ENCODE measurements at regions not wholly inside any gene's neighbourhood (a gene's known extent, or its start where the extent isn't known, plus 50 kb on each side); places are given as distances from the start of the nearest gene placed in this dataset.

DNA sequence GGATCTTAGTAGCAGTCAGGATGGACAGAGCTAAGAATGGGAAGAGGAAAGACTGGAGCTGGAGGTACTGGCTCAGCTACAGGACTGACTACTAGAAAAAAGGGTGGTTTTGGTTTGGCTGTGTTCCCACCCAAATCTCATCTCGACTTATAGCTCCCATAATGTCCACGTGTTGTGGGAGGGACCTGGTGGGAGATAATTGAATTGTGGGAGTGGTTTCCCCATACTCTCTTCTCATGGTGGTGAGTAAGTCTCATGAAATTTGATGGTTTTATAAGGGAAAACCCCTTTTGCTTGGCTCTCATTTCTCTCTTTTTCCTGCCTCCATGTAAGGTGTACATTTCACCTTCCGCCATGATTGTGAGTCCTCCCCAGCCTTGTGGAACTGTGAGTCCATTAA, 466.5 kb upstream of the DEPDC1 start:
- no peaks in the 10 kb centered on the region for H3K36me3 ChIP-seq
- H3K27me3 ChIP-seq, result no peaks in the 10 kb centered on the region
- intact Hi-C loops (cut with DNase I), result no loop called here
- TF ChIP-seq, protein P1, sequence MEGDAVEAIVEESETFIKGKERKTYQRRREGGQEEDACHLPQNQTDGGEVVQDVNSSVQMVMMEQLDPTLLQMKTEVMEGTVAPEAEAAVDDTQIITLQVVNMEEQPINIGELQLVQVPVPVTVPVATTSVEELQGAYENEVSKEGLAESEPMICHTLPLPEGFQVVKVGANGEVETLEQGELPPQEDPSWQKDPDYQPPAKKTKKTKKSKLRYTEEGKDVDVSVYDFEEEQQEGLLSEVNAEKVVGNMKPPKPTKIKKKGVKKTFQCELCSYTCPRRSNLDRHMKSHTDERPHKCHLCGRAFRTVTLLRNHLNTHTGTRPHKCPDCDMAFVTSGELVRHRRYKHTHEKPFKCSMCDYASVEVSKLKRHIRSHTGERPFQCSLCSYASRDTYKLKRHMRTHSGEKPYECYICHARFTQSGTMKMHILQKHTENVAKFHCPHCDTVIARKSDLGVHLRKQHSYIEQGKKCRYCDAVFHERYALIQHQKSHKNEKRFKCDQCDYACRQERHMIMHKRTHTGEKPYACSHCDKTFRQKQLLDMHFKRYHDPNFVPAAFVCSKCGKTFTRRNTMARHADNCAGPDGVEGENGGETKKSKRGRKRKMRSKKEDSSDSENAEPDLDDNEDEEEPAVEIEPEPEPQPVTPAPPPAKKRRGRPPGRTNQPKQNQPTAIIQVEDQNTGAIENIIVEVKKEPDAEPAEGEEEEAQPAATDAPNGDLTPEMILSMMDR (IDR thresholded peaks at IDR 0.05), result no peak
- H3K4me1 ChIP-seq, result no peaks in the 10 kb centered on the region
- H3K27ac ChIP-seq, result no peak overlapping the region
- H3K9me3 ChIP-seq, result peaks cover 0 to 3% of the 10 kb centered on the region in 2 donors
- H3K4me3 ChIP-seq, result no peak overlapping the region
- DNase-seq (no peak), ATAC-seq (no peak)

DNA sequence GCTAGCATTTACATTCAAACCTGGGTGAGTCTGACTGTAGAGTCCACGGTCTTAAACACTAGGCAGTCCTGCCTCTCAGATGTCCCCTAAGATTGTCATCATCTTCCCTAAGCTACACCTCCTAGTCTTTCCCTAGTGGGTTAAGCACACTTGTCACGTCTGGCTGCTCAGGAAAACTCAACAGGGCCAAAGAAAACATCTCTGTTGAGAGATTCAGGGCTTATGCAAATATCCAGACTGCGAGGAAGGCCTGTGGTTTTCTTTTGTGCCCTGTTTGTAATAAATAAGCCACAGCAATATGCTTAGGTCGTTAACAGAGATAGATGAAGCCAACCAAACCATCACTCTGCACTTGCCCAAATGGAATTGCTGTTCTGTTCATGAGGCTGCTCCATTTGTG, 472.6 kb upstream of the DEPDC1 start:
- Histone ChIP-seq H3K36me3 (no peaks in the 10 kb centered on the region), H3K9me3 (no peaks in the 10 kb centered on the region), H3K4me3 (no peak overlapping the region), H3K4me1 (no peaks in the 10 kb centered on the region), H3K27ac (no peak overlapping the region), H3K27me3 (no peaks in the 10 kb centered on the region)
- intact Hi-C loops (cut with DNase I), result no loop called here
- TF ChIP-seq, protein P1 (IDR thresholded peaks at IDR 0.05), result no peak
- no peak for DNase-seq
- no peak for ATAC-seq

DNA sequence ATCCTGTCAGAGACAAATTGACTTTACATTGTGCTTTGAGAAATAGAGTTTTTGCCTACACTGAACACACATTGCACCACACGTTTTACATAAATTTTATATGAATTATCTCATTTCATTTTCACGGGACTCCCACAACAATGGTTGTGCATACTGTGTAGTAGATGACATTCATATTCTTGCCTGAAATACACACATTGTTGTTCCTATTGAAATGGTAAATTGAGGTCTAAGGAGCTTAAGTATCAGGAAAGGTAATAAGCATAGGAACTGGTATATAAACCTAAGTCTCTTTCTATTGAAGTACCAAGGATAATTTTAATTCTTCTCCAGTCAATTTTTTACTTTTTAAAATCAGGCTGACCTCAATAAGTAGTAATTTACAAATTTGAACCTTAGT, 473.7 kb upstream of the DEPDC1 start:
- intact Hi-C loops (cut with DNase I), result no loop called here
- TF ChIP-seq, protein P1 (IDR thresholded peaks at IDR 0.05), result no peak
- no peaks in the 10 kb centered on the region for H3K9me3 ChIP-seq
- no peak overlapping the region for H3K4me3 ChIP-seq
- H3K27me3 ChIP-seq, result no peaks in the 10 kb centered on the region
- H3K4me1 ChIP-seq, result no peaks in the 10 kb centered on the region
- no peaks in the 10 kb centered on the region for H3K36me3 ChIP-seq
- DNase-seq (no peak), ATAC-seq (no peak)
- no peak overlapping the region for H3K27ac ChIP-seq

DNA sequence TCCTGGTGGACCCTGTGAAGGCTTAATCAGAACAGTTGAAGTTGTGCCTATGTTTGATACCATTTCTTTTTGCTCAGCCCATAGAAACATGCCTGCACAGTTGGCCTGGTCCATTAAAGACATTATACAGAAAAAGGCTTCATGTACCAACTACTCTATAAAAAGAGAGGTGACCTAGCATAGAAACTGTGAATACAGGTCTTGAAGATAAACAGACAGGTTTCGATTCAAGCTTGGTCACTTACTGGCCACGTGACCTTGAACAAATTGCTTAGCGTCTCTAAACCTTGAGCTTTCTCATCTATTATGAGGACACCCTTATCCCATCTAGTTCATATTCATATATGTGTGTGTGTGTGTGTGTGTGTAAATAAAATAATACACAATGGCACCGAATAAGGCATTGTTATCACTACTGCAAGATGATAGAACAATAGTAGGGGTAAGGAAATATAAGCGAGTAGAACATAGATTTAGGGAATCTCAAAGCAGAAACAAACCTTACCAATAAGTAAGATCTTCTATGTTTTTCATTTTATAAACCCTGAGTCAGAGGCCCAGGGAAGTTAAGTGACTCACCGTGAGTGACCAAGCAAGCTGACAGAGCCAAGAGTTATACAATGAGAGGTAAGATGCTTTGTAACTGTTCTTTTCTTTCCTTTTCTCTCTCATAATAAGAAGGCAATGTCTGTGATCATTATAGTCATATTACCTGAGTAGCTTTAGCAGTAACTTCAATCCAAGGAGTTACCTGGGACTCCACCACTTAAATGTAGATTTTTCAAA, 476.8 kb upstream of the DEPDC1 start:
- H3K27ac ChIP-seq, result no peak overlapping the region
- H3K36me3 ChIP-seq, result no peaks in the 10 kb centered on the region
- ATAC-seq (no peak), DNase-seq (no peak)
- no peaks in the 10 kb centered on the region for H3K4me1 ChIP-seq
- no peaks in the 10 kb centered on the region for H3K27me3 ChIP-seq
- intact Hi-C loops (cut with DNase I), result no loop called here
- TF ChIP-seq, protein P1 (IDR thresholded peaks at IDR 0.05), result no peak
- no peak overlapping the region for H3K4me3 ChIP-seq
- H3K9me3 ChIP-seq, result no peaks in the 10 kb centered on the region

DNA sequence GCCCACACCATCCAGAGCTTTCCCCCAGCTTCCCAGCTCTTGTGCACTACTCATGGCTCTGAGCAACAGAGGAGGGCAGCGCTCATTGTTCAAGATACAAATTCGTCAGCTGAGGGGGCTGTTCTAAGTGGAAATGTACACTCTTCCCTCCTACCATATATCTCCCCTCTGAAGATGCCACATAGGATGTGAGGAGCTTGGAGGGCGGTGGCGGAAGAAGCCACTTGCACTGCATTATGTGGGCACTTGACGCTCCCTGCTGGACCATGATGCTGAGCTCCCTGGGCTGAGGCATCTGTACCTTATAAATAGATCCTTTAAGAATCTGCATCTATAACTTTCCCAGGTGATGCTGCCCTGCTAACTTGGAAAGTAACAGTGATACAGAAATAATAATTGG, 477.6 kb upstream of the DEPDC1 start:
- intact Hi-C loops (cut with DNase I), result no loop called here
- H3K36me3 ChIP-seq, result no peaks in the 10 kb centered on the region

More for the DNA sequence above, 477.6 kb upstream of the DEPDC1 start:
- H3K27me3 ChIP-seq, result no peaks in the 10 kb centered on the region
- no peaks in the 10 kb centered on the region for H3K9me3 ChIP-seq
- H3K27ac ChIP-seq, result no peak overlapping the region
- ATAC-seq (no peak), DNase-seq (no peak)
- no peaks in the 10 kb centered on the region for H3K4me1 ChIP-seq
- H3K4me3 ChIP-seq, result no peak overlapping the region
- TF ChIP-seq, protein P1 (IDR thresholded peaks at IDR 0.05), result no peak

Measured in left lung (tissue), 4 donors.